ENCODE measurements at regions not wholly inside any gene's neighbourhood (a gene's known extent, or its start where the extent isn't known, plus 50 kb on each side); places are given as distances from the start of the nearest gene placed in this dataset.

DNA sequence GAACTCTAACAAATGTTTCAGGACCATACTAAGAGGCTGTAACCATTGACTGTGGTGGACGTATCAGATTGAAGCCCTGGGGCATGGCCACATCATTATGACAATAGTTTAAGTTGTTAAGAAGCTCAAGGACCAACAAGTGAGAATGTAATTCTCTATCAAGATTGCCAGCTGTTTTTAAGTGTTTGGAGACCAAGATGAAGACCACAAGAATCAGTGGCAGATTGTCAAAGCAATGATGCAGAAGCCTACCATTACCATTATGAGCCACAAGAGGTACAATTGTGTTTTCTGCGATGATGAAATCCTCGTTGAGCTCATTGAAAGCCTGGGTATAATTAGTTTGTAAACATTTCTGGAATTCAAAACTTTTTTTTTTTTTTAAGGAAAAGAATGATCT, 261.1 kb upstream of the ZEB2 start:
- H3K79me2 ChIP-seq (replicated peaks; ENCODE audit: insufficient read depth): no peaks in the 10 kb centered on the region
- no peak overlapping the region for H3K27ac ChIP-seq (ENCODE audit: low read depth)
- no peaks in the 10 kb centered on the region for H3F3A ChIP-seq (replicated peaks; ENCODE audit: low read depth)
- no peaks in the 10 kb centered on the region for H3K36me3 ChIP-seq (ENCODE audit: insufficient read depth)
- H3K4me1 Mint-ChIP-seq: no peaks in the 10 kb centered on the region
- no peaks in the 10 kb centered on the region for H4K20me1 ChIP-seq (replicated peaks; ENCODE audit: insufficient read depth)
- DNase-seq (ENCODE audit: low spot score) (no peak), ATAC-seq (no peak)
- H2AFZ ChIP-seq: no peak overlapping the region
- H3K4me2 ChIP-seq: no peak overlapping the region
- H3K36me3 Mint-ChIP-seq (ENCODE audit: low read depth): 0 out of 3 replicates have a peak, but pooled peaks cover 3% of the 10 kb centered on the region
- TF ChIP-seq, protein P1, sequence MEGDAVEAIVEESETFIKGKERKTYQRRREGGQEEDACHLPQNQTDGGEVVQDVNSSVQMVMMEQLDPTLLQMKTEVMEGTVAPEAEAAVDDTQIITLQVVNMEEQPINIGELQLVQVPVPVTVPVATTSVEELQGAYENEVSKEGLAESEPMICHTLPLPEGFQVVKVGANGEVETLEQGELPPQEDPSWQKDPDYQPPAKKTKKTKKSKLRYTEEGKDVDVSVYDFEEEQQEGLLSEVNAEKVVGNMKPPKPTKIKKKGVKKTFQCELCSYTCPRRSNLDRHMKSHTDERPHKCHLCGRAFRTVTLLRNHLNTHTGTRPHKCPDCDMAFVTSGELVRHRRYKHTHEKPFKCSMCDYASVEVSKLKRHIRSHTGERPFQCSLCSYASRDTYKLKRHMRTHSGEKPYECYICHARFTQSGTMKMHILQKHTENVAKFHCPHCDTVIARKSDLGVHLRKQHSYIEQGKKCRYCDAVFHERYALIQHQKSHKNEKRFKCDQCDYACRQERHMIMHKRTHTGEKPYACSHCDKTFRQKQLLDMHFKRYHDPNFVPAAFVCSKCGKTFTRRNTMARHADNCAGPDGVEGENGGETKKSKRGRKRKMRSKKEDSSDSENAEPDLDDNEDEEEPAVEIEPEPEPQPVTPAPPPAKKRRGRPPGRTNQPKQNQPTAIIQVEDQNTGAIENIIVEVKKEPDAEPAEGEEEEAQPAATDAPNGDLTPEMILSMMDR (conservative IDR thresholded peaks at IDR 0.05; ENCODE audit: low read depth in 2 of 2): no peak
- TF ChIP-seq, protein P2, sequence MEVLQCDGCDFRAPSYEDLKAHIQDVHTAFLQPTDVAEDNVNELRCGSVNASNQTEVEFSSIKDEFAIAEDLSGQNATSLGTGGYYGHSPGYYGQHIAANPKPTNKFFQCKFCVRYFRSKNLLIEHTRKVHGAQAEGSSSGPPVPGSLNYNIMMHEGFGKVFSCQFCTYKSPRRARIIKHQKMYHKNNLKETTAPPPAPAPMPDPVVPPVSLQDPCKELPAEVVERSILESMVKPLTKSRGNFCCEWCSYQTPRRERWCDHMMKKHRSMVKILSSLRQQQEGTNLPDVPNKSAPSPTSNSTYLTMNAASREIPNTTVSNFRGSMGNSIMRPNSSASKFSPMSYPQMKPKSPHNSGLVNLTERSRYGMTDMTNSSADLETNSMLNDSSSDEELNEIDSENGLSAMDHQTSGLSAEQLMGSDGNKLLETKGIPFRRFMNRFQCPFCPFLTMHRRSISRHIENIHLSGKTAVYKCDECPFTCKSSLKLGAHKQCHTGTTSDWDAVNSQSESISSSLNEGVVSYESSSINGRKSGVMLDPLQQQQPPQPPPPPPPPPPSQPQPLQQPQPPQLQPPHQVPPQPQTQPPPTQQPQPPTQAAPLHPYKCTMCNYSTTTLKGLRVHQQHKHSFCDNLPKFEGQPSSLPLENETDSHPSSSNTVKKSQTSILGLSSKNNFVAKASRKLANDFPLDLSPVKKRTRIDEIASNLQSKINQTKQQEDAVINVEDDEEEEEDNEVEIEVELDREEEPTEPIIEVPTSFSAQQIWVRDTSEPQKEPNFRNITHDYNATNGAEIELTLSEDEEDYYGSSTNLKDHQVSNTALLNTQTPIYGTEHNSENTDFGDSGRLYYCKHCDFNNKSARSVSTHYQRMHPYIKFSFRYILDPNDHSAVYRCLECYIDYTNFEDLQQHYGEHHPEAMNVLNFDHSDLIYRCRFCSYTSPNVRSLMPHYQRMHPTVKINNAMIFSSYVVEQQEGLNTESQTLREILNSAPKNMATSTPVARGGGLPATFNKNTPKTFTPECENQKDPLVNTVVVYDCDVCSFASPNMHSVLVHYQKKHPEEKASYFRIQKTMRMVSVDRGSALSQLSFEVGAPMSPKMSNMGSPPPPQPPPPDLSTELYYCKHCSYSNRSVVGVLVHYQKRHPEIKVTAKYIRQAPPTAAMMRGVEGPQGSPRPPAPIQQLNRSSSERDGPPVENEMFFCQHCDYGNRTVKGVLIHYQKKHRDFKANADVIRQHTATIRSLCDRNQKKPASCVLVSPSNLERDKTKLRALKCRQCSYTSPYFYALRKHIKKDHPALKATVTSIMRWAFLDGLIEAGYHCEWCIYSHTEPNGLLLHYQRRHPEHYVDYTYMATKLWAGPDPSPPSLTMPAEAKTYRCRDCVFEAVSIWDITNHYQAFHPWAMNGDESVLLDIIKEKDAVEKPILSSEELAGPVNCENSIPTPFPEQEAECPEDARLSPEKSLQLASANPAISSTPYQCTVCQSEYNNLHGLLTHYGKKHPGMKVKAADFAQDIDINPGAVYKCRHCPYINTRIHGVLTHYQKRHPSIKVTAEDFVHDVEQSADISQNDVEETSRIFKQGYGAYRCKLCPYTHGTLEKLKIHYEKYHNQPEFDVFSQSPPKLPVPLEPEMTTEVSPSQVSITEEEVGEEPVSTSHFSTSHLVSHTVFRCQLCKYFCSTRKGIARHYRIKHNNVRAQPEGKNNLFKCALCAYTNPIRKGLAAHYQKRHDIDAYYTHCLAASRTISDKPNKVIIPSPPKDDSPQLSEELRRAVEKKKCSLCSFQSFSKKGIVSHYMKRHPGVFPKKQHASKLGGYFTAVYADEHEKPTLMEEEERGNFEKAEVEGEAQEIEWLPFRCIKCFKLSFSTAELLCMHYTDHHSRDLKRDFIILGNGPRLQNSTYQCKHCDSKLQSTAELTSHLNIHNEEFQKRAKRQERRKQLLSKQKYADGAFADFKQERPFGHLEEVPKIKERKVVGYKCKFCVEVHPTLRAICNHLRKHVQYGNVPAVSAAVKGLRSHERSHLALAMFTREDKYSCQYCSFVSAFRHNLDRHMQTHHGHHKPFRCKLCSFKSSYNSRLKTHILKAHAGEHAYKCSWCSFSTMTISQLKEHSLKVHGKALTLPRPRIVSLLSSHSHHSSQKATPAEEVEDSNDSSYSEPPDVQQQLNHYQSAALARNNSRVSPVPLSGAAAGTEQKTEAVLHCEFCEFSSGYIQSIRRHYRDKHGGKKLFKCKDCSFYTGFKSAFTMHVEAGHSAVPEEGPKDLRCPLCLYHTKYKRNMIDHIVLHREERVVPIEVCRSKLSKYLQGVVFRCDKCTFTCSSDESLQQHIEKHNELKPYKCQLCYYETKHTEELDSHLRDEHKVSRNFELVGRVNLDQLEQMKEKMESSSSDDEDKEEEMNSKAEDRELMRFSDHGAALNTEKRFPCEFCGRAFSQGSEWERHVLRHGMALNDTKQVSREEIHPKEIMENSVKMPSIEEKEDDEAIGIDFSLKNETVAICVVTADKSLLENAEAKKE (CRISPR knock-in tag; IDR thresholded peaks at IDR 0.05): no peak
- TF ChIP-seq JUNB (IDR thresholded peaks at IDR 0.05; ENCODE audit: unreplicated experiment): no peak
- TF ChIP-seq NANOG (IDR thresholded peaks at IDR 0.05; ENCODE audit: borderline replicate concordance): no peak
- TF ChIP-seq, protein P3, sequence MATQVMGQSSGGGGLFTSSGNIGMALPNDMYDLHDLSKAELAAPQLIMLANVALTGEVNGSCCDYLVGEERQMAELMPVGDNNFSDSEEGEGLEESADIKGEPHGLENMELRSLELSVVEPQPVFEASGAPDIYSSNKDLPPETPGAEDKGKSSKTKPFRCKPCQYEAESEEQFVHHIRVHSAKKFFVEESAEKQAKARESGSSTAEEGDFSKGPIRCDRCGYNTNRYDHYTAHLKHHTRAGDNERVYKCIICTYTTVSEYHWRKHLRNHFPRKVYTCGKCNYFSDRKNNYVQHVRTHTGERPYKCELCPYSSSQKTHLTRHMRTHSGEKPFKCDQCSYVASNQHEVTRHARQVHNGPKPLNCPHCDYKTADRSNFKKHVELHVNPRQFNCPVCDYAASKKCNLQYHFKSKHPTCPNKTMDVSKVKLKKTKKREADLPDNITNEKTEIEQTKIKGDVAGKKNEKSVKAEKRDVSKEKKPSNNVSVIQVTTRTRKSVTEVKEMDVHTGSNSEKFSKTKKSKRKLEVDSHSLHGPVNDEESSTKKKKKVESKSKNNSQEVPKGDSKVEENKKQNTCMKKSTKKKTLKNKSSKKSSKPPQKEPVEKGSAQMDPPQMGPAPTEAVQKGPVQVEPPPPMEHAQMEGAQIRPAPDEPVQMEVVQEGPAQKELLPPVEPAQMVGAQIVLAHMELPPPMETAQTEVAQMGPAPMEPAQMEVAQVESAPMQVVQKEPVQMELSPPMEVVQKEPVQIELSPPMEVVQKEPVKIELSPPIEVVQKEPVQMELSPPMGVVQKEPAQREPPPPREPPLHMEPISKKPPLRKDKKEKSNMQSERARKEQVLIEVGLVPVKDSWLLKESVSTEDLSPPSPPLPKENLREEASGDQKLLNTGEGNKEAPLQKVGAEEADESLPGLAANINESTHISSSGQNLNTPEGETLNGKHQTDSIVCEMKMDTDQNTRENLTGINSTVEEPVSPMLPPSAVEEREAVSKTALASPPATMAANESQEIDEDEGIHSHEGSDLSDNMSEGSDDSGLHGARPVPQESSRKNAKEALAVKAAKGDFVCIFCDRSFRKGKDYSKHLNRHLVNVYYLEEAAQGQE (IDR thresholded peaks at IDR 0.05; ENCODE audit: unreplicated experiment): no peak
- no peak for TF ChIP-seq ZNF331 (CRISPR knock-in tag; IDR thresholded peaks at IDR 0.05; ENCODE audit: low read depth)
- no peak for TF ChIP-seq POLR2AphosphoS5 (IDR thresholded peaks at IDR 0.05; ENCODE audit: low read depth)
- TF ChIP-seq EZH2 (IDR thresholded peaks at IDR 0.05; ENCODE audit: low read depth, unreplicated experiment): no peak
- TF ChIP-seq, protein P4, sequence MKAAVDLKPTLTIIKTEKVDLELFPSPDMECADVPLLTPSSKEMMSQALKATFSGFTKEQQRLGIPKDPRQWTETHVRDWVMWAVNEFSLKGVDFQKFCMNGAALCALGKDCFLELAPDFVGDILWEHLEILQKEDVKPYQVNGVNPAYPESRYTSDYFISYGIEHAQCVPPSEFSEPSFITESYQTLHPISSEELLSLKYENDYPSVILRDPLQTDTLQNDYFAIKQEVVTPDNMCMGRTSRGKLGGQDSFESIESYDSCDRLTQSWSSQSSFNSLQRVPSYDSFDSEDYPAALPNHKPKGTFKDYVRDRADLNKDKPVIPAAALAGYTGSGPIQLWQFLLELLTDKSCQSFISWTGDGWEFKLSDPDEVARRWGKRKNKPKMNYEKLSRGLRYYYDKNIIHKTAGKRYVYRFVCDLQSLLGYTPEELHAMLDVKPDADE (IDR thresholded peaks at IDR 0.05): no peak
- no peak for TF ChIP-seq ZNF114 (CRISPR knock-in tag; IDR thresholded peaks at IDR 0.05)
- TF ChIP-seq STAT1 (IDR thresholded peaks at IDR 0.05; ENCODE audit: unreplicated experiment): no peak
- no peak for TF ChIP-seq CREB1 (CRISPR knock-in tag; IDR thresholded peaks at IDR 0.05; ENCODE audit: low read depth)
- no peak for TF ChIP-seq EZH2phosphoT487 (IDR thresholded peaks at IDR 0.05; ENCODE audit: unreplicated experiment)
- H3K9me2 ChIP-seq (ENCODE audit: insufficient read depth): no peaks in the 10 kb centered on the region
- H3K4me3 ChIP-seq: no peak overlapping the region
- no peak overlapping the region for H3K4me3 Mint-ChIP-seq
- H3K27ac Mint-ChIP-seq: no peak overlapping the region
- no peaks in the 10 kb centered on the region for H3K27me3 Mint-ChIP-seq (ENCODE audit: insufficient read depth, low read depth, poor library complexity)
- H3K27me3 ChIP-seq (ENCODE audit: insufficient read depth): no peaks in the 10 kb centered on the region
- peaks cover 9% of the 10 kb centered on the region for H3K9me3 Mint-ChIP-seq
- H3K4me1 ChIP-seq (ENCODE audit: insufficient read depth): no peaks in the 10 kb centered on the region

Data from GM23338 (cell line).